ENCODE measurements at regions not wholly inside any gene's neighbourhood (a gene's known extent, or its start where the extent isn't known, plus 50 kb on each side); places are given as distances from the start of the nearest gene placed in this dataset.
A peak's percentile ranks its signal among the peaks of the same experiment; 100 is the strongest.
"Not testable (repeated sequence)": the region's sequence is repeated elsewhere in the genome, so short reads cannot be mapped to it uniquely, and the experiment has no call there.

DNA sequence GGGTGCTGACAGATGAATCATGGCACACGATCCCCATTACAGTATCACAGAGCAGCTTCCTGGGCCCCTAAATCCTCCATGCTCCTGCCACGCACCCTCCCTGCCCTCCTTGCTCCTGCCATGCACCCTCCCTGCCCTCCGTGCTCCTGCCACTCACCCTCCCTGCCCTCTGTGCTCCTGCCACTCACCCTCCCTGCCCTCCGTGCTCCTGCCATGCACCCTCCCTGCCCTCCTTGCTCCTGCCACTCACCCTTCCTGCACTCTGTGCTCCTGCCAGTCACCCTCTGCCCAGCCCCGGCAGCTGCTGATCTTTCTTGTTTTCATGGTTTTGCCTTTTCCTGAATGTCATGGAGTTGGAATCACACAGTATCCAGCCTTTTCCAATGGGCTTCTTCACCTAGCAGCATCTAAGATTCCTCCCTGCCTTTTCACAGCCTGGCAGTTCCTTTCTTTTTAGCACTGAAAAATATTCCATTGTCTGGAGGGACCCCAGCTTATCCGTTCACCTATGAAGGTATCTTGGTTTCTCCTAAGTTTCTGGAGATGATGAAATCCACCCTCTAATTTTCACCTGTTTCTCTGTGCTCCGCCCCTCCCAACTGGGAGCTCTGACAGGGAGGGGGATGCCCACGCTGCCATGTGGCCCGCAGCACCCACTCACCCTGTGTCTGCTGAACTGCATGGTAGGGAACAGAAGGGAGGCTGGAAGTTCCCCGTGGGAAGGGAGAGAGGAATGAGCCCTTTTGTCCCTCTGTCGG is 142.3 kb downstream of the NPIPB11 start:
- not testable (repeated sequence) for H3K4me1 Mint-ChIP-seq (ENCODE audit: low read depth in 2 of 2); H3K4me3 Mint-ChIP-seq; H3K27me3 Mint-ChIP-seq; H3K27ac Mint-ChIP-seq; H3K36me3 Mint-ChIP-seq; ATAC-seq; H3K9me3 Mint-ChIP-seq; DNase-seq (ENCODE audit: low spot score)

DNA sequence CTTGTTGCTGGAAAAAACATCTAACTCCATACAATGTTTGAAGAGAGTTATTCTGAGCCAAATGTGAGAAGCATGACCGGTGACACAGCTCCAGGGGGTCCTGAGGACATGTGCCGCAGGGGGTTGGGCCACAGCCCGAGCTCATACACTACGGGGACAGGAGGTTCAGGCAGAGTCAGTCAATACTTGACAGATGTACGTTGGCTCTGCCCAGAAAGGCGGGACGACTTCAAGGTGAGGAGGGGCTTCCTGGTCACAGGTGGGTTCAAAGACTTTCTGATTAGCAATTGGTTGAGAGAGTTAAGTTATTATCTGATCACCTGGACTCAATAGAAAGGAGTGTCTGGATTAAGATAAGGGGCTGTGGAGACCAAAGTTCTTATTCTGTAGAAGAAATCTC is 143.8 kb downstream of the NPIPB11 start:
- H3K4me1 Mint-ChIP-seq (ENCODE audit: low read depth in 2 of 2); DNase-seq (ENCODE audit: low spot score); ATAC-seq; H3K27ac Mint-ChIP-seq; H3K4me3 Mint-ChIP-seq; H3K27me3 Mint-ChIP-seq; H3K36me3 Mint-ChIP-seq; H3K9me3 Mint-ChIP-seq: not testable (repeated sequence)

DNA sequence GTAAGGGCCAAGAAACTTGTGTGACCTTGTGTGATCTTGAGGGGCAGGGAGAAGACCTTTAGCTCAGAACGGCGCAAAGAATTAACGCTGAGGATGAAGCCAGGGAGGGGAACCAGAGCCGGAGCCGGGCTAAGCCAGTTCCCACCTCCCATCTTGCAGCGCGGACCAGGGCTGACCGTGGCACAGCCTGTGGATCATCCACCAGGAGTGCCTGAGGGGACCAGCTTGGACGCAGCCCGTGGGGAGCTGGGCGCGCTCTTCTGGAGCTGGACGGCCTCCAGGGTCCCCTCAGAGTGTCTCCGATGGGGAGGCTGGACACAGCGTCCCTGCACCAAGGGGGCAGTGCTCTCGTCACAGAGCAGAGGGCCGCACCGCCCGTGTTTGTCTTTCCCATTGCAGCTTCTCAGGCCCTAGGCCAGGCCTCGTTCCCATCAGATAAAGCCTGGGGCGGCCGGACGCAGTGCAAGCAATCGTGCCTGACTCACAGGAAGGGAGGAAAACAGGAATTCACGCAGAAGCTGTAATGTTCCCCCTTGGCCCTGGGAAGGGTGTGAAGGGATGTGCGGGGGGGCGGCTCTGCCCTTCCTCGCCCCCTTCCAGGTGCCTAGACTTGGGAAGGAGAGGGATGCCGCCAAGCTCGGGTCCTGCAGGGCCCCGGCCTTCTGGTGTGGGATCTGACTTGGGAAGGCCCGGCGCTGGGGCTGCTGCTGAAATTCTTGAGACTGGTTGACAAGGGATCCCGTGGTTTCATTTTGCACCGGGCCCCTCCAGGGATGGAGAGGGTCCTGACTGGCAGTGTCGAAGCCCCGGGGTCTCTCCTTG is 144.9 kb downstream of the NPIPB11 start:
- not testable (repeated sequence) for H3K36me3 Mint-ChIP-seq; H3K4me3 Mint-ChIP-seq; H3K9me3 Mint-ChIP-seq; H3K27me3 Mint-ChIP-seq; H3K27ac Mint-ChIP-seq; H3K4me1 Mint-ChIP-seq (ENCODE audit: low read depth in 2 of 2); ATAC-seq; DNase-seq (ENCODE audit: low spot score)

DNA sequence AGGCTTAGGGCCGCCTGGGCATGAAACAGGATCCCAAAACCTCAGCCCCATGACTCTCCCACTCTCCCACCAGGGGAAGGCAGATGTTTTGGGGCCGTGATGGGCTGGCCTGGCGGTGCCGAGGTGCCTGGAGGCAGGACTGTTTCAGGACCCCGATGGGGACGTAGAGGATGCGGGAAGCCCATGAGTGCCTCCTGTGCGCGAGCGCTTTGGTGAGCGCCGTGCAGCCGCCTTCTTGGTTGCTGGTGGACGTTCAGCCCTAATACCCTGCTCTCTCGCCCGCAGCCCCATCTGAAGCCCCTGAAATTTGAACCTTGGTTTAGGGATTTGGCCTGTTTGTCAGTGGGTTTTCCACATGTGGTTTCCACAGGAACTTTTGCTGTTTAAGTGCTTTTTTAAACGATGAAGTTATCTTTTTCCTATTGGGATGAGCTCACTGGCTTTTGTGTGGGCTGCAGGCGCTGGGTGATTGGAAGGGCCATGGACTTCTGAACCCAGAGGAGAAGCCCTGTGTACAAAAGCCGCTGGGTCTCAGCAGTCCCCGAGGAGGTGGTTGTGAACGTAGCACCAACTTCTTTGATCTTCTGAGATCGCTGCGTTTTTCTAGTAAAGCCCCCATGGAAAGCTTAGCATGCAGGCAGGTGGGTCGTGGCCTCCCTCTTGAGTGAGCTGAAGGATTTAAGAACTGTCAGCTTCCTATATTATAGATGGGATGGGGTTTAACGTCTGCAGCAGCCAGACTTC is 145.7 kb downstream of the NPIPB11 start:
- not testable (repeated sequence) for H3K27ac Mint-ChIP-seq

DNA sequence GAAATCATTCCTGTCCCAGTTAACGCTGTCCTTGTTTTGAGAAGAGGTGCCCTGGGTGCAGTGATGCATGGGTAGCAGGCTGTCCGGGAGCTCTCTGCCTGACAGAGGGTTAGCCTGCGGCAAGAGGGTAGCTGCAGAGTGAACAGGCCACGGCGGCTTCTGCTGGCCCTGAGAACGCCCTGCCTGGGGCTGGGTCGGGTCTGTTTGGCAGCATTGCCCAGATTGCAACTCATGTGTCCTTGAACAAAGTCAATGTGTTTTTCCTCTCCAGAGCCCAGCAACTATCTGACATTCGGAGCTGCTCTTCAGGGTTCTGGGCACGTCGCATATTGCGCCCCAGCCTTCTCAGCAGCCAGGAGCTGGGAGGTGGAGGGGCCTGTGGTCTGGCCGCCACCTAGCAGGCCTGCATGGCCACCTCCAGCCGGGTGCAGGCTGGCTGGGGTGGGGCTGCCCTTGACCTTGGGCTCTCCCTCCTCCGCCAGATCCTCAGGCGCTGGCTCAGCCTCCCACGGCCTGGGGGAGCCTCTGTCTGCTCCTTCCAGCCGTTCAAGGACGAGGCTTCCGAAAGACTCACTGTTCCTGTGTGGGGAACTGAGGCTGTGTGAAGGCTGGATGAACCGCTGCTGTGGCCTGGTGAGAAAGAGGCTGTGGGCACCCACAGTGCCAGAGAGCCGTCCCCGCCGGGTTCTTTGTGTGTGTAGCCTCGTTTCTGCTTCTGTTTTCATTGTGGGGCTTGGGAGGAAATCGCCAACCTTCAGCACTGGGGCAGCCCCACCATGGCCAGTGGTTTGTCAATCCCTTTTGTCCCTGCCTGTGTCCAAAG is 146.7 kb downstream of the NPIPB11 start:
- not testable (repeated sequence) for H3K27ac Mint-ChIP-seq; H3K4me3 Mint-ChIP-seq; H3K36me3 Mint-ChIP-seq; H3K9me3 Mint-ChIP-seq; ATAC-seq; H3K27me3 Mint-ChIP-seq; H3K4me1 Mint-ChIP-seq (ENCODE audit: low read depth in 2 of 2); DNase-seq (ENCODE audit: low spot score)

More for the DNA sequence above, 145.7 kb downstream of the NPIPB11 start:
- not testable (repeated sequence) for H3K36me3 Mint-ChIP-seq; H3K27me3 Mint-ChIP-seq; H3K4me1 Mint-ChIP-seq (ENCODE audit: low read depth in 2 of 2); H3K4me3 Mint-ChIP-seq; DNase-seq (ENCODE audit: low spot score); ATAC-seq; H3K9me3 Mint-ChIP-seq

DNA sequence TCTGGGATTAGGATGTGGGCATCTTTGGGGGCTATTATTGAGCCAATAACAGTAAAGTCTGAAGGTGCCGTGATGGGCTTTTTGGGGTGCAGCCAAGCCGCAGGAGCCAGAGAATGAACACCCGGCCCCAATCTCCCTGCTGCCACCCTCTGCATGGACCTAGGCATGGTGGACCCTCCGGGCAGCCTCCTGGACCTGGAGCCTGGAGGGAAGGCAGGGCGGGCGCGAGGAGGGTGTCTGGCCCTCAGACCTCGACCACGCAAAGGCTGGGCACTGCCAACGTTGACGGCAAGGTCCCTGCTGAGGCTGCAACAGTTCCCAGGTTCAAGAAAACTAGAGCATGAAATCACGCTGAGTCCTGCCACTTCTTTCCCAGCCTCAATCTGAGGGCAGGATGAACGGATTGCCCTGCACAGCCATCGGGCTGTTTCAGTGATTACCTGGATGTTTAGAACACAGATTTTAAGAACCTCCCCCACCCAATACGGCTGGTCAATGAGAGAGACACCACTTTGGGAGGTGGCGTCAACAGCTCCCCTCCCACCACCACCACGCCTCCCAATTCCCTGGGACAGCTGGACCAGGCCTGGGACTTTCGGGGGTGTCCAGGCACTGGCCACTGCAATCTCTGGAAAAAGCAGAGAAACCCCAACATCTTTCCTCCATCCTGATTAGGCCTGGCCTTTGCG is 147.4 kb downstream of the NPIPB11 start:
- not testable (repeated sequence) for H3K4me1 Mint-ChIP-seq (ENCODE audit: low read depth in 2 of 2); H3K36me3 Mint-ChIP-seq; H3K4me3 Mint-ChIP-seq; ATAC-seq; H3K27me3 Mint-ChIP-seq; DNase-seq (ENCODE audit: low spot score); H3K9me3 Mint-ChIP-seq; H3K27ac Mint-ChIP-seq

DNA sequence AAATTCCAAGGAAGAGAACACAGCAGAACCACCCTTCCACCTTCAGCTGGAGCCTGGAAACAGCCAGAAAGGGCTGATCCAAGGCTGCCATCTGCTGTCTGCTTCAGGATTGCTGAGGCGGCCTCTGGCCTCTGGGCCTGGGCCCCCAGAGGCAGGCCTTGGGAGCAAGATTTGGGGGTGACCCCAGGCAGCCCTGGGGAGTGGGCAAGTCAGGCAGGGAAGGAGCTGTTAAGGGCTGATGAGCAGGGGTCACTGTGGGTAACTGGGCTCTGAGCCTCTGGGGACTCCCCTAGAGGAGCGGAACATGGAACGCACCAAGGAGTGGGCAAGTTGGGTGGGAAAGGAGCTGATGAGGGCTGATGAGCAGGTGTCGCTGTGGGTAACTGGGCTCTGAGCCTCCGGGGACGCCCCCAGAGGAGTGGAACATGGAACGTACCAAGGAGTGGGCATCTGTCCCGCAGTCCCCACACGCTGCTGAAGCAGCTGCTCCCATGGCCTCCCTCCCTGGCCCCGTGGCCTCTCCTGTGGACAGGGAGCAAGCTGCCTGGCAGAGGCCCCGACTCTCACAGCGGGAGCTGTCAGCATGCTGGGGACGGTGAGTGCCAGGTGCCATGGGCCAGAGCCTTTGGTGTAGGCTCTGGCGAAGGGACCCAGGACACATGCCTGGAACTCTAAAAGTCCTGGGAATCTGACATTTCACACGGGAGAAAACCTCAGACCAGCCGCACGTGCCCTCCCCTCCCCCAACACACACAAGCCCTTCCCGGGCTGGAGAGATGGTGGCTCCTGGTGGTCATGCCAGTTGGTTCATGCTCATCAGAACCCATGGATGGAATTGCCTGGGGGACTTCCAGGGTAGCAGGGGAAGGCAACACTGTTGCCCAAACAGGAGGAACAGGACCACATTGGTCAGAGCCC is 148.8 kb downstream of the NPIPB11 start:
- H3K4me3 Mint-ChIP-seq; H3K27ac Mint-ChIP-seq; H3K4me1 Mint-ChIP-seq (ENCODE audit: low read depth in 2 of 2): not testable (repeated sequence)

DNA sequence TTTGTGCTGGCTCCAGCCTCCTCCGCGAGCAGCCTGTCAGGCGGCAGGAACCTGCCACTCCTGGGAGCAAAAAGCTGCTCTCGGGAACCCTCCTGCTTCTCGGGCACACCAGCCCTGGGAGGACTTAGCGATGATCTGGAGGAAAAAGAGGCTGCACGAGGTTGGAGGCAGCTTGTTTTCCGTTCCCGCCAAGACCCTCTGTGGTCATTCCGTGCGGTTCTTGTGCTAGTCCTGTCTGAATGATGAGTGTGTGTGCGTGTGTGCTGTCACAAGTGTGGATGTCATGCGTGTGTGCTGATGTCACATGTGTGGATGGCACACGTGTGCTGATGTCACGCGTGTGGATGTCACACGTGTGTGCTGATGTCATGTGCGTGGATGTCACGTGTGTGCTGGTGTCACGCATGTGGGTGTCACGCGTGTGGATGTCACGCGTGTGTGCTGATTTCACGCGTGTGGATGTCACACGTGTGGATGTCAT is 150.0 kb downstream of the NPIPB11 start:
- peaks cover 0 to 2% of the 10 kb centered on the region in 2 donors for H3K4me1 Mint-ChIP-seq (ENCODE audit: low read depth in 2 of 2)
- no peak for ATAC-seq
- DNase-seq (ENCODE audit: low spot score) = no peak
- no peaks in the 10 kb centered on the region for H3K9me3 Mint-ChIP-seq
- H3K27ac Mint-ChIP-seq = no peak overlapping the region
- H3K27me3 Mint-ChIP-seq = no peaks in the 10 kb centered on the region
- H3K36me3 Mint-ChIP-seq = no peaks in the 10 kb centered on the region
- H3K4me3 Mint-ChIP-seq = no peak overlapping the region

More for the DNA sequence above, 148.8 kb downstream of the NPIPB11 start:
- not testable (repeated sequence) for ATAC-seq; H3K36me3 Mint-ChIP-seq; H3K27me3 Mint-ChIP-seq; DNase-seq (ENCODE audit: low spot score); H3K9me3 Mint-ChIP-seq

DNA sequence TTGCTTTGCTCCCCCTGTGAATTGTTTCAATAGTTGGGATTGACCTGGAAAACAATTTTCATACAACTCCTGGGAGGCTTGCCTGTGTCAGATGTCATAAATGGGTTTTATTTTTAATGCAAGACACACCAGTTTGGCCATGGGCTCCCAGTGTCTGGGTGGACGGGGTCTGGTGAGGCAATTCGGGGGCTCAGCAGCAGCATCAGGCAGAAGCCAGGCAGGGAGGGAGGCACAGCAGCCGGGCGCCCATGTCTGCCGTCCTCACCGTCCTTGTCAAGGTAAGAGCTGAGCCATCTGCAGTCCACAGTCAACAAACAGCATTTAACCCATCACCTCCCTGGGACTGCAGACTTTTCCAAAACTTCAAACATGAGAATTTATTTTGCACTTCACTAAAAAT is 150.6 kb downstream of the NPIPB11 start:
- not testable (repeated sequence) for ATAC-seq; H3K4me1 Mint-ChIP-seq (ENCODE audit: low read depth in 2 of 2); H3K27me3 Mint-ChIP-seq; H3K36me3 Mint-ChIP-seq; DNase-seq (ENCODE audit: low spot score); H3K9me3 Mint-ChIP-seq; H3K4me3 Mint-ChIP-seq
- H3K27ac Mint-ChIP-seq = peak overlapping the region in 1 of 2 donors; percentile 39

DNA sequence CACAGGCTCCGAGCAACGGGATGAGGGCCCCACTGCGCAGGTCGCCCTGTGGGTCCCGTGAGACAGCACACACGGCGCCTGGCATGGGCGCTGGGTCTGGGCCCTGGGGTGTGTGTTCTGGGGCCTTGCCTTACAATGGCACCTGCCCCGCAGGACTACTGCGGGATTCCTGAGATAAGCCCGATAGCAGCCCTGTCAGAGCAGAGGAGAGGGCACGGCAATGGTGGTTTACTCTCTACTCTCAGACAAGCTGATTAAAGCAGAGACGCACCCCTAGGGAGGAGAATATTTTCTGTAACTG is 151.1 kb downstream of the NPIPB11 start:
- not testable (repeated sequence) for H3K4me1 Mint-ChIP-seq (ENCODE audit: low read depth in 2 of 2); DNase-seq (ENCODE audit: low spot score)

DNA sequence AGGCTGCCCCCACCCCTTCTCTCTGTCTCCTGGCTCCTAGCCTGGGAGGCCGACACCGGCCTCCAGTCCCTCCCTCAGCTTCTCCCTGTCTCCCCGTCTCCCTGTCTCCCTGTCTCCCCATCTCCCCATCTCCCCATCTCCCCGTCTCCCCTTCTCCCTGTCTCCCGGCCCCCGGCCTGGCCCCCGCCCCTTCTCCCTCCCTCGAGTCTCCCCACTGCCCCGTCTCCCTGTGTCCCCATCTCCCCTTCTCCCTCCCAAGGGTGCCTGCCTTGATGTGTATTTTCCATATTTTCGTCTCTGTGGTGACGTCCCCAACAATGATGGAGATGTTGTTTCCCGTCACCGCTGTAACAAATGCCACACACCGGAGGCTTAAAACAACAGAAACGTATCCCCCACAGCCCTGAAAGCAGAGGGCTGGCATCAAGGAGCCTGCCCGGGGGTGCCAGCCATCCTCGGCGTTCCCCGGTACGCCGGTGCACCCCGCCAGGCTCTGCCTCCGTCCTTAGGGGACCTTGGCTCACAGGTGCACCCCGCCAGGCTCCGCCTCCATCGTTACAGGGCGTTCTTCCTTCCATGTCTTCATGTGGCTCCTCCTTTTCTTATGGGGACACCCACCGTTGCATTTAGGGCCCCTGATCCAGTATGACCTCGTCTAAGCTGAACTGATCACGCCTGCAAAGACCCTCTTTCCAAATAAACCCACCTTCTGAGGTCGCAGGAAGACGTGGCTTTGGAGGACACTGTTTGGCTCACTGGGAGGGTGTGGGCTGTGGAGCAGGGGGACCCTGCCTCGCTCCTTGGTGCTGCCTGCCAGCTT is 151.6 kb downstream of the NPIPB11 start:
- Mint-ChIP-seq H3K4me3 (no peak overlapping the region), H3K36me3 (no peaks in the 10 kb centered on the region), H3K4me1 (ENCODE audit: low read depth in 2 of 2) (peaks cover 0 to 6% of the 10 kb centered on the region in 2 donors), H3K9me3 (no peaks in the 10 kb centered on the region), H3K27ac (no peak overlapping the region), H3K27me3 (no peaks in the 10 kb centered on the region)
- DNase-seq (ENCODE audit: low spot score) (no peak), ATAC-seq (no peak)

More for the DNA sequence above, 151.1 kb downstream of the NPIPB11 start:
- H3K4me3 Mint-ChIP-seq, ATAC-seq, H3K36me3 Mint-ChIP-seq, H3K9me3 Mint-ChIP-seq, H3K27me3 Mint-ChIP-seq, H3K27ac Mint-ChIP-seq: not testable (repeated sequence)
